ENCODE measurements at regions not wholly inside any gene's neighbourhood (a gene's known extent, or its start where the extent isn't known, plus 50 kb on each side); places are given as distances from the start of the nearest gene placed in this dataset.

- H3K36me3 ChIP-seq, result no peaks in the 10 kb centered on the region
- H3K4me1 ChIP-seq (ENCODE audit: low read depth), result no peaks in the 10 kb centered on the region
- DNase-seq (ENCODE audit: low read depth in 1 of 2, low spot score in 1 of 2), result no peak
- no peaks in the 10 kb centered on the region for H3K9me3 ChIP-seq (ENCODE audit: low read depth)
- TF ChIP-seq CTCF (IDR thresholded peaks at IDR 0.05; ENCODE audit: low read depth, low read length), result no peak
- H3K27ac ChIP-seq, result no peak overlapping the region
- H3K27me3 ChIP-seq, result no peaks in the 10 kb centered on the region
- no peak overlapping the region for H3K4me3 ChIP-seq
These were observed 77.0 kb upstream of the SPRY1 start for GRCh38 chr4:123319639-123320038.

GRCh38 chr4:123323998-123324397 is 72.6 kb upstream of the SPRY1 start:
- Histone ChIP-seq H3K9me3 (ENCODE audit: low read depth) (no peaks in the 10 kb centered on the region), H3K4me1 (ENCODE audit: low read depth) (no peaks in the 10 kb centered on the region), H3K27ac (no peak overlapping the region), H3K27me3 (no peaks in the 10 kb centered on the region), H3K36me3 (no peaks in the 10 kb centered on the region), H3K4me3 (no peak overlapping the region)
- no peak for TF ChIP-seq CTCF (IDR thresholded peaks at IDR 0.05; ENCODE audit: low read depth, low read length)
- peak in 1 of 2 donors; percentile 32 for DNase-seq (ENCODE audit: low read depth in 1 of 2, low spot score in 1 of 2)

DNA sequence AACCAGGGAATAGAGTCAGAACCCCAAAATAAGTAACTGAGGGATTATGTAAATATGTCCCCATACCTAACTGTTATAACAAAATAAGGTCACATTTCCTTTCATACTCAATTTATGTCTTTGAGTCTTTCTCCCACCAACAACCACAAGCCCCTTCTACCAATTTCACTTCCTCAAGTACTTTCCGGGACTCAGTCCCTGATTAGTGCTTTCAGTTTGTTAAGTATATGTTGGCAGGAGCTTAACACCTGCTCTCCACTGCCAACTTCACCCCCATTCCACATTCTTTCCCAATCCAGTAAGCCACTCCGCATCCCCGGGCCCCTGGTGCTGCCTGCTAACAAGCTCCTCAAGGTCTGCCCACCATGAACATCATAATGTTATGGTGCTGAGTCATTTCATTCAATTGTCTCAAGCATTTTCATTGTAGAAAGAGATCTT is 71.3 kb upstream of the SPRY1 start:
- Histone ChIP-seq H3K4me3 (no peak overlapping the region), H3K27ac (no peak overlapping the region), H3K9me3 (ENCODE audit: low read depth) (no peaks in the 10 kb centered on the region), H3K27me3 (no peaks in the 10 kb centered on the region), H3K36me3 (no peaks in the 10 kb centered on the region), H3K4me1 (ENCODE audit: low read depth) (no peaks in the 10 kb centered on the region)
- no peak for DNase-seq (ENCODE audit: low read depth in 1 of 2, low spot score in 1 of 2)
- TF ChIP-seq CTCF (IDR thresholded peaks at IDR 0.05; ENCODE audit: low read depth, low read length), result no peak

- Histone ChIP-seq H3K4me3 (no peak overlapping the region), H3K36me3 (no peaks in the 10 kb centered on the region), H3K27me3 (no peaks in the 10 kb centered on the region), H3K9me3 (ENCODE audit: low read depth) (no peaks in the 10 kb centered on the region), H3K4me1 (ENCODE audit: low read depth) (no peaks in the 10 kb centered on the region), H3K27ac (no peak overlapping the region)
- DNase-seq (ENCODE audit: low read depth in 1 of 2, low spot score in 1 of 2), result no peak
- no peak for TF ChIP-seq CTCF (IDR thresholded peaks at IDR 0.05; ENCODE audit: low read depth, low read length)
These were observed 69.2 kb upstream of the SPRY1 start for GRCh38 chr4:123327346-123327745.

- Histone ChIP-seq H3K27me3 (no peaks in the 10 kb centered on the region), H3K27ac (no peak overlapping the region), H3K36me3 (no peaks in the 10 kb centered on the region), H3K9me3 (ENCODE audit: low read depth) (no peaks in the 10 kb centered on the region), H3K4me1 (ENCODE audit: low read depth) (no peaks in the 10 kb centered on the region), H3K4me3 (no peak overlapping the region)
- no peak for TF ChIP-seq CTCF (IDR thresholded peaks at IDR 0.05; ENCODE audit: low read depth, low read length)
- DNase-seq (ENCODE audit: low read depth in 1 of 2, low spot score in 1 of 2), result no peak
These were observed 68.7 kb upstream of the SPRY1 start for GRCh38 chr4:123327846-123328429.

Measured in cardiac muscle cell (in vitro differentiated cells and primary cell).